ENCODE measurements at regions not wholly inside any gene's neighbourhood (a gene's known extent, or its start where the extent isn't known, plus 50 kb on each side); places are given as distances from the start of the nearest gene placed in this dataset.

DNA sequence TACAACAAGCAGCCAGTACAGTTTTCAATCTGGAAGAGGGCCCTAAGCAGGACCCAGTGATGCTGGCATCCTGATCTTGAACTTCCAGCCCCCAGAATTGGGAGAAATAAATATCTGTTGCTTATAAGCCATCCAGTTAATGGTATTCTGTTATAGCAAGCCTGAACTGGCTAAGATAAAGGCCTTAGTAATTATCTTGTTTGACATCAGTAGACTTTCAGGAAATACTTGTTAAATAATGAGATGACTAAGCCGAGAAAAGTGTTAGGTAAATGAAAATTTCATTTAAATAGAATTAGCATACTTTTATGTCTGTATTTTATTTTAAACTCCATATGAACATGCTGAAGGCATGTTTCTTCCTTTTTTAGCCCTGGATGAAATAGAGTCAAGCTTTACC, 188.2 kb downstream of the OLFM4 start:
- Mint-ChIP-seq H3K9me3 (no peaks in the 10 kb centered on the region), H3K4me1 (no peaks in the 10 kb centered on the region), H3K4me3 (no peak overlapping the region), H3K27ac (no peak overlapping the region), H3K36me3 (ENCODE audit: low read depth) (no peaks in the 10 kb centered on the region), H3K27me3 (ENCODE audit: insufficient read depth) (peaks cover 12% of the 10 kb centered on the region)
- DNase-seq, result no peak
- no peak overlapping the region for H3K4me3 ChIP-seq (ENCODE audit: low read length)
- H3K9ac ChIP-seq (ENCODE audit: extremely low read depth, low read length, poor library complexity, severe bottlenecking), result no peak overlapping the region
- TF ChIP-seq, protein P1, sequence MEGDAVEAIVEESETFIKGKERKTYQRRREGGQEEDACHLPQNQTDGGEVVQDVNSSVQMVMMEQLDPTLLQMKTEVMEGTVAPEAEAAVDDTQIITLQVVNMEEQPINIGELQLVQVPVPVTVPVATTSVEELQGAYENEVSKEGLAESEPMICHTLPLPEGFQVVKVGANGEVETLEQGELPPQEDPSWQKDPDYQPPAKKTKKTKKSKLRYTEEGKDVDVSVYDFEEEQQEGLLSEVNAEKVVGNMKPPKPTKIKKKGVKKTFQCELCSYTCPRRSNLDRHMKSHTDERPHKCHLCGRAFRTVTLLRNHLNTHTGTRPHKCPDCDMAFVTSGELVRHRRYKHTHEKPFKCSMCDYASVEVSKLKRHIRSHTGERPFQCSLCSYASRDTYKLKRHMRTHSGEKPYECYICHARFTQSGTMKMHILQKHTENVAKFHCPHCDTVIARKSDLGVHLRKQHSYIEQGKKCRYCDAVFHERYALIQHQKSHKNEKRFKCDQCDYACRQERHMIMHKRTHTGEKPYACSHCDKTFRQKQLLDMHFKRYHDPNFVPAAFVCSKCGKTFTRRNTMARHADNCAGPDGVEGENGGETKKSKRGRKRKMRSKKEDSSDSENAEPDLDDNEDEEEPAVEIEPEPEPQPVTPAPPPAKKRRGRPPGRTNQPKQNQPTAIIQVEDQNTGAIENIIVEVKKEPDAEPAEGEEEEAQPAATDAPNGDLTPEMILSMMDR (conservative IDR thresholded peaks at IDR 0.05), result no peak
- no peak overlapping the region for H3K27ac ChIP-seq (ENCODE audit: low read depth, low read length)
- no peaks in the 10 kb centered on the region for H3K9me3 ChIP-seq (ENCODE audit: control insufficient read depth, low read length)
- no CpG with 5 or more reads among the region's 1 CpG for WGBS, 2 experiments (ENCODE audit: insufficient coverage in 1 of 2, insufficient read length in 1 of 2)
- H3K36me3 ChIP-seq (ENCODE audit: control insufficient read depth, insufficient read depth, low read length), result no peaks in the 10 kb centered on the region
- peaks cover 7% of the 10 kb centered on the region for H3K27me3 ChIP-seq (ENCODE audit: control insufficient read depth, insufficient read depth, low read length, poor library complexity, severe bottlenecking)
- no peaks in the 10 kb centered on the region for H3K4me1 ChIP-seq (ENCODE audit: control insufficient read depth, insufficient read depth, low read length)

DNA sequence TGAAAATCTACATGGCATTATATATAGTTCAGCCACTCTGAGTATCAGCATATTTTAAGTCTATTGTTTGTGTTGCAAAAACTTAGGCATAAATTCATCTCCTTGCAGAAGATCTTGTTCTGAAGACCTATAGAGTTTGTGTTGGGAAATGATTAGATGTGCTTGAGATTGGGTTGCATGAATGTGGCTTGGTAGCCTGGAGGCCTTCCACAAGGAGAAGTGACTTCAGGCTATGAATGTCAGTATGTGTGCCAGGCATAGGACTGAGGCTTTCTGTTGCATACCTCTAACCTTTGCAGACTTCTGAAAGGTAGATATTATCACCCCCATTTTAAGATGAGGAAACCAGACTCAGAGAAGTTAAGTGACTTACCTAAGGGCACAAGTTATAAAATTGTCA, 188.6 kb downstream of the OLFM4 start:
- no peaks in the 10 kb centered on the region for H3K4me1 ChIP-seq (ENCODE audit: control insufficient read depth, insufficient read depth, low read length)
- no peak overlapping the region for H3K4me3 ChIP-seq (ENCODE audit: low read length)
- H3K36me3 ChIP-seq (ENCODE audit: control insufficient read depth, insufficient read depth, low read length), result no peaks in the 10 kb centered on the region
- Mint-ChIP-seq H3K4me3 (no peak overlapping the region), H3K27ac (no peak overlapping the region), H3K27me3 (ENCODE audit: insufficient read depth) (peaks cover 10% of the 10 kb centered on the region), H3K36me3 (ENCODE audit: low read depth) (no peaks in the 10 kb centered on the region), H3K4me1 (no peaks in the 10 kb centered on the region), H3K9me3 (no peaks in the 10 kb centered on the region)
- H3K9ac ChIP-seq (ENCODE audit: extremely low read depth, low read length, poor library complexity, severe bottlenecking), result no peak overlapping the region
- peaks cover 7% of the 10 kb centered on the region for H3K27me3 ChIP-seq (ENCODE audit: control insufficient read depth, insufficient read depth, low read length, poor library complexity, severe bottlenecking)
- DNase-seq, result no peak
- H3K27ac ChIP-seq (ENCODE audit: low read depth, low read length), result no peak overlapping the region
- H3K9me3 ChIP-seq (ENCODE audit: control insufficient read depth, low read length), result no peaks in the 10 kb centered on the region
- TF ChIP-seq, protein P1 (conservative IDR thresholded peaks at IDR 0.05), result no peak

DNA sequence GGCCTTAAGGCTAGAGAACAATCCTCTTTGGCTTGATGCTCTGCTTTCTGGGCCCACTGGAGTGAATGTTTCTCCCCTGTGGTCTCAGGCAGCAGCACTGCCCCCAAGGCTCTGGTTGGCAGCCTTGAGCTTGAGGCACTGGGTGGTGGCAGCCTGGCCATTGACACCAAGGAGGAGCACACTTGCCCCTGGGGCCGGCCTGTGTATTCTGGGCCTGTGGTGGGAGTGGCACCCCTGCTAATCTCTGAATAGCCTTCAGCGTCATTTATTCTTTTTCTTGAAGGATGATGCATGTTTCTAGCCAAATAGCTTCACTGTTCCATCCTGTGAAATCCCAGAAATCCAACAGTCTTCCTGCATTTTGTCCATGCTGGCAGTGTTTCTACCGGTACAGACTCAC, 191.4 kb downstream of the OLFM4 start:
- no peak overlapping the region for H3K4me3 Mint-ChIP-seq
- Histone ChIP-seq H3K4me3 (ENCODE audit: low read length) (no peak overlapping the region), H3K36me3 (ENCODE audit: control insufficient read depth, insufficient read depth, low read length) (no peaks in the 10 kb centered on the region), H3K27ac (ENCODE audit: low read depth, low read length) (no peak overlapping the region), H3K4me1 (ENCODE audit: control insufficient read depth, insufficient read depth, low read length) (no peaks in the 10 kb centered on the region), H3K9me3 (ENCODE audit: control insufficient read depth, low read length) (peaks cover 9% of the 10 kb centered on the region), H3K9ac (ENCODE audit: extremely low read depth, low read length, poor library complexity, severe bottlenecking) (no peak overlapping the region), H3K27me3 (ENCODE audit: control insufficient read depth, insufficient read depth, low read length, poor library complexity, severe bottlenecking) (no peaks in the 10 kb centered on the region)
- 88 to 90% methylated on average over 3 of the region's 3 CpGs for WGBS, 2 experiments (ENCODE audit: insufficient coverage in 1 of 2, insufficient read length in 1 of 2)
- no peak for DNase-seq
- peaks cover 9% of the 10 kb centered on the region for H3K27me3 Mint-ChIP-seq (ENCODE audit: insufficient read depth)
- H3K9me3 Mint-ChIP-seq, result peaks cover 8% of the 10 kb centered on the region
- no peaks in the 10 kb centered on the region for H3K36me3 Mint-ChIP-seq (ENCODE audit: low read depth)
- TF ChIP-seq, protein P1 (conservative IDR thresholded peaks at IDR 0.05), result no peak
- no peaks in the 10 kb centered on the region for H3K4me1 Mint-ChIP-seq
- H3K27ac Mint-ChIP-seq, result no peak overlapping the region
